ENCODE measurements at regions not wholly inside any gene's neighbourhood (a gene's known extent, or its start where the extent isn't known, plus 50 kb on each side); places are given as distances from the start of the nearest gene placed in this dataset.
"Not testable (repeated sequence)": the region's sequence is repeated elsewhere in the genome, so short reads cannot be mapped to it uniquely, and the experiment has no call there.

DNA sequence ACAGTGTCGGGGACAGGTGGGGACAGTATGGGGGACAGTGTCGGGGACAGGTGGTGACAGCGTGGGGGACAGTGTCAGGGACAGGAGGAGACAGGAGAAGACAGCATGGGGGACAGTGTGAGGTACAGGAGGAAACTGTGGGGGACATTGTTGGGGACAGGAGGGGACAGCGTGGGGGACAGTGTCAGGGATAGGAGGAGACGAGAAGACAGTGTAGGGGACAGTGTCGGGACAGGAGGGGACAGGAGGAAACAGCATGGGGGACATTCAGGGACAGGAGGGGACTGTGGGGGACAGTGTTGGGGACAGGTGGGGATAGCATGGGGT, 139.5 kb downstream of the TMEM121 start:
- Histone ChIP-seq H3K27ac (ENCODE audit: low read length in 2 of 2) (no peak overlapping the region), H3K9ac (ENCODE audit: low read length) (no peak overlapping the region), H3K4me1 (ENCODE audit: control insufficient read depth in 2 of 2, insufficient read depth in 2 of 2, low read length in 2 of 2) (peaks cover 0 to 15% of the 10 kb centered on the region in 2 donors), H3K4me2 (replicated peaks; ENCODE audit: low read depth, low read length, poor library complexity, severe bottlenecking) (no peak overlapping the region), H2AFZ (ENCODE audit: insufficient read depth, low read depth, low read length, poor library complexity, severe bottlenecking) (no peak overlapping the region), H3K79me2 (ENCODE audit: control insufficient read depth, insufficient read depth, low read length) (no peaks in the 10 kb centered on the region), H3K4me3 (ENCODE audit: control extremely low read depth in 1 of 5, extremely low read depth in 1 of 5, insufficient read depth in 1 of 5, low read depth in 2 of 5, low read length in 4 of 5) (no peak overlapping the region), H3K27me3 (replicated peaks in 1 of 4; ENCODE audit: control extremely low read depth in 1 of 4, control insufficient read depth in 3 of 4, insufficient read depth in 4 of 4, low read length in 3 of 4) (no peaks in the 10 kb centered on the region), H3K9me3 (ENCODE audit: control extremely low read depth in 1 of 3, control insufficient read depth in 2 of 3, insufficient read depth in 1 of 3, low read length in 2 of 3) (no peaks in the 10 kb centered on the region), H4K20me1 (ENCODE audit: control insufficient read depth, insufficient read depth, low read length, poor library complexity, severe bottlenecking) (no peaks in the 10 kb centered on the region), H3K36me3 (replicated peaks in 1 of 2; ENCODE audit: control extremely low read depth in 1 of 2, control insufficient read depth in 1 of 2, extremely low read depth in 1 of 2, insufficient read depth in 2 of 2, low read length in 1 of 2) (peaks cover 0 to under 1% of the 10 kb centered on the region in 2 experiments)
- peaks cover 14% of the 10 kb centered on the region for H3K4me1 Mint-ChIP-seq
- TF ChIP-seq EZH2 (IDR thresholded peaks at IDR 0.05; ENCODE audit: borderline replicate concordance, insufficient read depth, low read depth, low read length, poor library complexity, severe bottlenecking): no peak
- TF ChIP-seq, protein P1, sequence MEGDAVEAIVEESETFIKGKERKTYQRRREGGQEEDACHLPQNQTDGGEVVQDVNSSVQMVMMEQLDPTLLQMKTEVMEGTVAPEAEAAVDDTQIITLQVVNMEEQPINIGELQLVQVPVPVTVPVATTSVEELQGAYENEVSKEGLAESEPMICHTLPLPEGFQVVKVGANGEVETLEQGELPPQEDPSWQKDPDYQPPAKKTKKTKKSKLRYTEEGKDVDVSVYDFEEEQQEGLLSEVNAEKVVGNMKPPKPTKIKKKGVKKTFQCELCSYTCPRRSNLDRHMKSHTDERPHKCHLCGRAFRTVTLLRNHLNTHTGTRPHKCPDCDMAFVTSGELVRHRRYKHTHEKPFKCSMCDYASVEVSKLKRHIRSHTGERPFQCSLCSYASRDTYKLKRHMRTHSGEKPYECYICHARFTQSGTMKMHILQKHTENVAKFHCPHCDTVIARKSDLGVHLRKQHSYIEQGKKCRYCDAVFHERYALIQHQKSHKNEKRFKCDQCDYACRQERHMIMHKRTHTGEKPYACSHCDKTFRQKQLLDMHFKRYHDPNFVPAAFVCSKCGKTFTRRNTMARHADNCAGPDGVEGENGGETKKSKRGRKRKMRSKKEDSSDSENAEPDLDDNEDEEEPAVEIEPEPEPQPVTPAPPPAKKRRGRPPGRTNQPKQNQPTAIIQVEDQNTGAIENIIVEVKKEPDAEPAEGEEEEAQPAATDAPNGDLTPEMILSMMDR (IDR thresholded peaks at IDR 0.05): no peak
- no peak overlapping the region for H3K27ac Mint-ChIP-seq
- ChIA-PET CTCF (no interaction called here), POLR2A (no interaction called here)
- ATAC-seq (ENCODE audit: low read depth) (no peak), DNase-seq (no peak)
- WGBS (ENCODE audit: insufficient coverage): 94% methylated on average over 6 of the region's 6 CpGs
- no peaks in the 10 kb centered on the region for H3K27me3 Mint-ChIP-seq
- H3K9me3 Mint-ChIP-seq (ENCODE audit: insufficient read depth): no peaks in the 10 kb centered on the region
- intact Hi-C loops (cut with micrococcal nuclease): no loop called here
- H3K4me3 Mint-ChIP-seq: no peak overlapping the region

DNA sequence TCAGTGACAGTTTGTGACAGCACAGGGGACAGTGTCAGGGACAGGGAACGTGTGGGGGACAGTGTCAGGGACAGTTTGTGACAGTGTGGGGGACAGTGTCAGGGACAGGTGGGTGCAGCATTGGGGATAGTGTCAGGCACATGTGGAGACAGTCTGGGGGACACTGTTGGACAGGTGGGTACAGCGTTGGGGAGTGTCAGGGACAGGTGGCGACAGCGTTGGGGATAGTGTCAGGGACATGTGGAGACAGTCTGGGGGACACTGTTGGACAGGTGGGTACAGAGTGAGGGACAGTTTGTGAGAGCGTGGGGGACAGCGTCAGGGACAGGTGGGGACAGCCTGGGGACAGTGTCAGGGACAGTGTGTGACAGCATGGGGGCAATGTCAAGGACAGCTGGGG, 140.0 kb downstream of the TMEM121 start:
- no peak for DNase-seq
- no peak for ATAC-seq (ENCODE audit: low read depth)
- H3K4me3 ChIP-seq (ENCODE audit: control extremely low read depth in 1 of 5, extremely low read depth in 1 of 5, insufficient read depth in 1 of 5, low read depth in 2 of 5, low read length in 4 of 5): no peak overlapping the region
- TF ChIP-seq EZH2 (IDR thresholded peaks at IDR 0.05; ENCODE audit: borderline replicate concordance, insufficient read depth, low read depth, low read length, poor library complexity, severe bottlenecking): no peak
- TF ChIP-seq, protein P1 (IDR thresholded peaks at IDR 0.05): no peak
- no peaks in the 10 kb centered on the region for H3K9me3 ChIP-seq (ENCODE audit: control extremely low read depth in 1 of 3, control insufficient read depth in 2 of 3, insufficient read depth in 1 of 3, low read length in 2 of 3)
- intact Hi-C loops (cut with micrococcal nuclease): no loop called here
- Mint-ChIP-seq H3K9me3 (ENCODE audit: insufficient read depth) (no peaks in the 10 kb centered on the region), H3K27ac (no peak overlapping the region), H3K4me1 (peaks cover 14% of the 10 kb centered on the region), H3K27me3 (no peaks in the 10 kb centered on the region), H3K4me3 (no peak overlapping the region)
- WGBS (ENCODE audit: insufficient coverage): 94% methylated on average over 5 of the region's 6 CpGs
- H3K27me3 ChIP-seq (replicated peaks in 1 of 4; ENCODE audit: control extremely low read depth in 1 of 4, control insufficient read depth in 3 of 4, insufficient read depth in 4 of 4, low read length in 3 of 4): no peaks in the 10 kb centered on the region
- no peaks in the 10 kb centered on the region for H4K20me1 ChIP-seq (ENCODE audit: control insufficient read depth, insufficient read depth, low read length, poor library complexity, severe bottlenecking)
- CTCF ChIA-PET: no interaction called here
- no peaks in the 10 kb centered on the region for H3K36me3 ChIP-seq (replicated peaks in 1 of 2; ENCODE audit: control extremely low read depth in 1 of 2, control insufficient read depth in 1 of 2, extremely low read depth in 1 of 2, insufficient read depth in 2 of 2, low read length in 1 of 2)
- H3K27ac ChIP-seq (ENCODE audit: low read length in 2 of 2): no peak overlapping the region
- no peak overlapping the region for H3K9ac ChIP-seq (ENCODE audit: low read length)
- no peak overlapping the region for H2AFZ ChIP-seq (ENCODE audit: insufficient read depth, low read depth, low read length, poor library complexity, severe bottlenecking)
- no peak overlapping the region for H3K4me2 ChIP-seq (replicated peaks; ENCODE audit: low read depth, low read length, poor library complexity, severe bottlenecking)
- POLR2A ChIA-PET: no interaction called here
- no peaks in the 10 kb centered on the region for H3K79me2 ChIP-seq (ENCODE audit: control insufficient read depth, insufficient read depth, low read length)
- peaks cover 0 to 15% of the 10 kb centered on the region in 2 donors for H3K4me1 ChIP-seq (ENCODE audit: control insufficient read depth in 2 of 2, insufficient read depth in 2 of 2, low read length in 2 of 2)

DNA sequence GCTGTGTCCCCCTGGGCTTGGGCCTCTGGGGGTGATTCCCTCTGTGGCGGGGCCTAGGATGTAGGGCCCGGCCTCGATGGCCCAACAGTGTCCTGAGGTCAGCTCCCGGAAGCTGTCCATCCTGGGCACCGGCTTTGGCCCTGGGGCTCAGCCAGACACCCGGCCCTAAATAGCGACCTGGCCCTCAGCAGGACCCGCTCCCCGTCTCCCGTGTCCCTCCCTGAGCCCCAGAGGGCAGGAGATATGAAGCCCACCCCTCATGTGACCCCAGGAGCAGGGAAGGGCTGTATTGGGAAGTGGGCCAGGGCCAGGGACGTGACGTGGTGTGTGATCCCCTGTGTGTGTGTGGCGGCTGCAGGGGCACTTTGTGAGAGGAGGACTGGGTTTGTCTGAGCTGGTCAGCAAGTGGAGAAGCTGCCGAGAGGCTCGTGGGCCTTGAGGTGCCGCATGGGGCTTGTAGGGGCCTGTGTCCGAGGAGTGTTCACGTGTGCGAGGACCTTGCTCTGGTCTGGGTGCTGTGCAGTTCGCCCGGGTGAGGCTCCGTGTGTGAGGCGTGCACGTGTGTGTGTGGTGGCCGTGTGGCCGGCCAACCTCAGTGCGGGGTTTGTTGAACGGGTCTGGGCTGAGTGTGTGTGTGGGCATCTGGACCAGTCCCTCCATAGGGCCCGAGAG, 140.7 kb downstream of the TMEM121 start:
- intact Hi-C loops (cut with micrococcal nuclease); H3K9me3 Mint-ChIP-seq (ENCODE audit: insufficient read depth); ATAC-seq (ENCODE audit: low read depth); H3K27ac Mint-ChIP-seq; H3K9me3 ChIP-seq (ENCODE audit: control extremely low read depth in 1 of 3, control insufficient read depth in 2 of 3, insufficient read depth in 1 of 3, low read length in 2 of 3); H4K20me1 ChIP-seq (ENCODE audit: control insufficient read depth, insufficient read depth, low read length, poor library complexity, severe bottlenecking); H3K27me3 Mint-ChIP-seq; H3K4me2 ChIP-seq (replicated peaks; ENCODE audit: low read depth, low read length, poor library complexity, severe bottlenecking); DNase-seq; H3K4me3 ChIP-seq (ENCODE audit: control extremely low read depth in 1 of 5, extremely low read depth in 1 of 5, insufficient read depth in 1 of 5, low read depth in 2 of 5, low read length in 4 of 5); H3K27ac ChIP-seq (ENCODE audit: low read length in 2 of 2); POLR2A ChIA-PET; H3K36me3 ChIP-seq (replicated peaks in 1 of 2; ENCODE audit: control extremely low read depth in 1 of 2, control insufficient read depth in 1 of 2, extremely low read depth in 1 of 2, insufficient read depth in 2 of 2, low read length in 1 of 2); CTCF ChIA-PET; H3K4me3 Mint-ChIP-seq; H2AFZ ChIP-seq (ENCODE audit: insufficient read depth, low read depth, low read length, poor library complexity, severe bottlenecking); H3K9ac ChIP-seq (ENCODE audit: low read length); H3K79me2 ChIP-seq (ENCODE audit: control insufficient read depth, insufficient read depth, low read length); H3K27me3 ChIP-seq (replicated peaks in 1 of 4; ENCODE audit: control extremely low read depth in 1 of 4, control insufficient read depth in 3 of 4, insufficient read depth in 4 of 4, low read length in 3 of 4): not testable (repeated sequence)
- peaks cover 0 to 15% of the 10 kb centered on the region in 2 donors for H3K4me1 ChIP-seq (ENCODE audit: control insufficient read depth in 2 of 2, insufficient read depth in 2 of 2, low read length in 2 of 2)
- WGBS (ENCODE audit: insufficient coverage): 82% methylated on average over 10 of the region's 29 CpGs
- H3K4me1 Mint-ChIP-seq: peaks cover 14% of the 10 kb centered on the region
